ENCODE measurements at regions not wholly inside any gene's neighbourhood (a gene's known extent, or its start where the extent isn't known, plus 50 kb on each side); places are given as distances from the start of the nearest gene placed in this dataset.

- TF ChIP-seq CHD7 (IDR thresholded peaks at IDR 0.05; ENCODE audit: insufficient replicate concordance, low read length) = no peak
- no peak for TF ChIP-seq KDM4A (IDR thresholded peaks at IDR 0.05; ENCODE audit: low read depth, low read length, severe bottlenecking)
- no peak for TF ChIP-seq USF2 (IDR thresholded peaks at IDR 0.05; ENCODE audit: low read length)
- no peak for TF ChIP-seq POLR2AphosphoS5 (IDR thresholded peaks at IDR 0.05; ENCODE audit: low read depth, low read length)
- TF ChIP-seq ASH2L (IDR thresholded peaks at IDR 0.05; ENCODE audit: low read length) = no peak
- TF ChIP-seq SP1 (IDR thresholded peaks at IDR 0.05; ENCODE audit: low read depth, low read length) = no peak
- TF ChIP-seq SIX5 (IDR thresholded peaks at IDR 0.05; ENCODE audit: low read depth, low read length) = no peak
Observed at GRCh38 chr6:91213229-91213901, 626.5 kb upstream of the MAP3K7 start (continued).

Data from H1 (cell line).